GM18505 (cell line): ENCODE measurements at regions not wholly inside any gene's neighbourhood (a gene's known extent, or its start where the extent isn't known, plus 50 kb on each side); places are given as distances from the start of the nearest gene placed in this dataset.

Source experiments
- ATAC-seq: cut with Tn5 transposase; IDR thresholded peaks from one replicate; pipeline ENCODE4 v1.9.1; 2021; ENCODE audit not compliant: unreplicated experiment
- POLR2A ChIP-seq: IDR thresholded peaks from 4 replicates; pipeline ENCODE4 v1.6.1; 2011; ENCODE audit warnings: borderline replicate concordance; ENCODE audit not compliant: insufficient read depth, insufficient read length; ENCODE audit errors: extremely low read depth

GRCh38 chr17:77453613-77454241, 313.0 kb downstream of the SEC14L1 start:
- no peak for ATAC-seq
- TF ChIP-seq POLR2A, result peak; percentile 55

DNA sequence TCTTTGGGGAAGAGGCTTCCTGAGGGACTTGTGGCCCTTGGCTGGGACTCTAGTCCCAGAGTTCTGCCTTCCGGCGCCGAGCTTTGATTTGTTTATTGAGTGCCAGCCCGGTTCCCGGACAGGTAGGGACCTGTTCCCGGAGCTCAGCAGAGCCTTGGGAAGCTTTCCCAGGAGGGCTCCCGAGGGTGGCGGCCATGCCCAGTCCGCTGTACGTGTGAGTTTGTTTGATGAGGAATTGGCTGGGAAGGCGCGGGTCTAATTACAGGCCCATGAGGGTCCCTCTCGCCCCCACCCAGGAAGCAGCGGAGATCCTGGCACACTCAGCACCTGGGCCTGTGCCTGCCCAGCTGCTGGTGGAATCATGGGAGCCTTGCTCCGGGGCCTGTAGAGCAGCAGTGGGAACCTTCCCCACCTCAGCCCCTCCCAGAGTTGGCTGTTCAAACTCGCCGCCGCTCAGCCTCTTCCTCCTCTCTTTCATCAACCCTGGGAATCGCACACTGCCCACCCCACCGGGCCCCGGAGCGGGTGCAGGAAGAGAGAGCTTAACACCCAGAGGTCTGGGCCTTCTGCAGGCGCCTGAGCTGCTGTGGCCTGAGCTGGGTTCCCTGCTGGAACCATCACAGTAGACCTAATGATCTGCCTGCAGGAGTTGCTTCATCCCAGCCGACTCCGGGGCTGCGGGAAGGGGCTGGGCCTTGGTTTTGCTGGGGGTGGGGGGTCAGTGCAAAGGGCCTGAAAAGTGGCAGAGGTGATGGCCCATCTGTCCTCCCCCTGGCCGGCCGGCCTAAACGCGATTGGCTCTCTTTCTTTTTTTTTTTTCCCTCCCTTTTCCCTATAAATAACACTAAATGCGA, 313.7 kb downstream of the SEC14L1 start:
- no peak for ATAC-seq
- TF ChIP-seq POLR2A, result peak; percentile 44

DNA sequence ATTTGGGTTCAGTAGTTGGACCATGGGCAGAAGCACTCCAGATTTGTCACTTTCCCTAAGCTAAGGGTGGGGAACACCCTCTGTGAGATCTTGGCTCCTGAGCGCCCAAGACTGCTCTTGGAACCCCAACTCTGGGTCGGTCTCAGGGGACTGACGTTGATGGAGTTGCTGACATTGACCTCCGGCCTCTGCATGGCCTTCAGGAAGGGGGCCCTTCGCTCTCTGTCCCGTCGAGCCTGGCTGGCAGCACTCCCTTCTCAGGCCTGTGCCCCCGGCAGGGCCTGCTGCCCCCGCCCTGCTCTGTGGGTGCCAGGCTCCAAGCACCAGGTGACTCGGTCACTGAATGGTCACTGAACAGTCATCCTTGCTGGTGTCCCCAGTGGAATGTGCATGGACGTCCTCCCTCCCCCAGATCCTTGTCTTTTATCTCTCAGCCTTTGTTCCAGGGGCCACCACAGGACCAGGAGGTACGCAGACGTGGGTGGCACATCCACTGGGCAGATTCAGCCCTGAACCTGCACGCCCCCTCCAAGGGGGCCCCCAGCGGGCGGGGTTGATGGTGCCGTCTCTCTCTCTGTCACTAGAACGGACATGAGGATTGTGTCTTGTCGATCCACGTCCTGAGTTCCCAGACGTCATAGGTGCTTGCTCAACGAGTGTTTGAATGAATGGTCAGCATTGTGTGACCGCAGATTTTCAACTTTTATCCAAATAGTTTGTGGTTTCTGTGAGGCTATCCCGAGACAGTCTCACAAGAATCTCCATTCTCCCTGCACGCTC, 314.5 kb downstream of the SEC14L1 start:
- TF ChIP-seq POLR2A, result no peak
- no peak for ATAC-seq

DNA sequence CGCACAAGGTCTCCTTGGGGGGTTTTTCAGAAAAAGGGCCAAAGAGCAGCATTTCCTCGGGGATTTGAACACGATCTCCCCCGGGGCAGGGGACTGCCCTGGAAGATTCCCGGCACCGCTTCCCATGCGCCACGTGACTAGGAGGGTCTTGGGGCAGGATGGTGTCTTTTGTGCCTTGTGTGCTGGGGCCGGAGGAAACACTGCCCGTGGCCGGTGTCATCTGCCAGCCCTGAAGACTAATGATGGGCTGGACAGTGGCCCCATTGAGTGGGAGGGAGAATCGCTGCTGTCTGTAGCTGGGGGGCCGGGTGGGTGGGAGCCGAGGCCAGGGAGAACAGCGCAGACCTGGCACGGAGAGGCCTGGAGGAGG, 315.1 kb downstream of the SEC14L1 start:
- TF ChIP-seq POLR2A, result no peak
- no peak for ATAC-seq

- TF ChIP-seq POLR2A, result no peak
- no peak for ATAC-seq
Measured at GRCh38 chr17:77456271-77456950, 315.6 kb downstream of the SEC14L1 start.

DNA sequence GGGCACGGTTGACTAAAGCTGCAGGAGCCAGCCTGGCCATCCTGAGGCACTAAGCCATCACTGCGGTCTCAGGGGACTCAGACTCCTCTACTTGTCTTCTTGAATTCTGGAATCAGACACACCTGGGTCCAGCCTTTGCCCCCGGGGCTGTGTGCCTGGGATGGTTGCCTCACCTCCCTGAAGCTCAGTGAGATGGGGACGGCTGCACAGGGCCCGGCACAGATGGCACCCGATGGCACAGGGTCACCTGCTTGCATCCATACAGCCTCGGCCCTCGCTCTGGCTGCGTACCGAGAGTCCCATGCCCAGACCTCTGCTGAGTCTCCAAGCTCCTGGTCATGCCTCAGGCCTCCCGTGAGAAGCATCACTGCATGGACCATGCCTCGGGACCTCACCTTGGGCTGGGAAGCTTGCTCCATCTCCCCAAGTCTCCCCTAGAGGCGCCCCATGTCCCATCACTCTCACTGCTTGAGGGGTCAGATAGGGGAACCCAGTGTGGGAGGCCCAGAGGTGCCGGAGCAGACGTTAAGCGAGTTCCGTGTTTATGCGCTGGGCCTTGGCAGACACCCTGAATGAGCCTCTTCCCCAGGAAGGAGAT, 316.3 kb downstream of the SEC14L1 start:
- ATAC-seq, result no peak
- TF ChIP-seq POLR2A, result no peak

DNA sequence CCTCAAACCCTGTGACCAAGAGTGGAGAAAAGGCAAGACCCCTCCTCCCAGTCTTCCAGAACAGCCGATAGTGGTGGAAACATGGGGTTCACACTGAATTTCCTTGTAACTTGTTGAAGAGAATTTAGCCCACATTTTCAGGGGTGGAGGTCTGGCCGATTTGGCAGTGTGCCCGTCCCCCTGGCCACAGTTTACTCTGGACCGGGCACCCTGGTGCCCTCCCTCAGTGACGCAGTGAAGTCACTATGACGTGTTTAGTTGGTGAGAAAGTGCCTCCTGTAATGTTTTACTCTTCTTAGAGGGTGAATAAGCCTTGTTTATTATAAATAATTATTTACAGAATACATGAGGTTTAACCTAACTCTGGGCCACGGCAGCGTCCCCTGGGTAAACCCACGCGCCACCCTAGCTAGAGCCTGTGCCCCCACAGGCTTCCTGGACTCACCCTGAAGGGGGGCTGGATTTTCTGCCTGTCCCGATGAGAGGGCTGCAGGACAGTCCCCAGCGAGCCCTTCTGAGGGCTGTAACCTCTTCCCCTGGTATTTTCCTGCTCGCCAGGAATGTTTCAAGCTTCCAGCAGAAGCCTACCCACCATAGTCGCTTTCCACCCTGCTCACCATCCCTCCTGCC, 316.9 kb downstream of the SEC14L1 start:
- no peak for ATAC-seq
- no peak for TF ChIP-seq POLR2A

DNA sequence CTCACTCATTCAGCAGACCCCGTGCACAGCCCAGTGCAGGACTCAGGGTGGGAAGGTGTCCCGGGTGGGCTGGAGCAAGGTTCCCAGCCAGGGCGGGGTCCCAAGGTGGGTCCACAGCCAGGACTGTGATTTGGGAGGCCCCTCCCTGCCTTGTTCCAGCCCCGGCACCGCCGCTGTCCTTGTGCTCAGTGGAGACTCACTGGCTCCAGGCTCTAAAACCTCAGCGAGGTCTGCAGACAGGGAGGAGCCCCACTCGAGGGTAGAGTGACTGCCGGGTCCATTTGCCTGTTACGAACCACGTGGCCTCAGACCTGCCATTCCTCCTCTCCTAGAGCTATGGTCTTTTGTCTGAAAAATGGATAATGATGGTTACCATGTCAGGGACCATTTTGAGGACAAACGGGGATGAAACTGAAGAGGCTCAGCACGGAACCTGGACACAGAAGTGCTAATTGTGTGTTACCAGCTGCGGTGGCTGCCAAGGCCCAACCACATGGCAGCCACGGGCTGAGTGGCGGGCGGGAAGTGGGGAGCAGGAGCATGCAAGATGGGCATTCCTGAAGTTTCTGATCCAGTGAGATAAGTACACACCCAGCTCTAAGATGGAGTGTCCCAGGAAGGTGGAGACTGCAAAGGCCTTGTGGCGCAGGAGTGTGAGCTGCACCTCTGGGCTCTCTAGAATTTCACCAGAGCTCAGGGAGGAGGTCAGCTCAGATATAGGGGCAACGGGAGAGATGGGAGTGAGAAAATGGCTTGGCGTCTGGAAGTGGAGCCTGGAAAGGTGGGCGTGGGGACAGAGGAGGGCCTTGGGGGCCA, 317.6 kb downstream of the SEC14L1 start:
- no peak for ATAC-seq
- peak; percentile 23 for TF ChIP-seq POLR2A

DNA sequence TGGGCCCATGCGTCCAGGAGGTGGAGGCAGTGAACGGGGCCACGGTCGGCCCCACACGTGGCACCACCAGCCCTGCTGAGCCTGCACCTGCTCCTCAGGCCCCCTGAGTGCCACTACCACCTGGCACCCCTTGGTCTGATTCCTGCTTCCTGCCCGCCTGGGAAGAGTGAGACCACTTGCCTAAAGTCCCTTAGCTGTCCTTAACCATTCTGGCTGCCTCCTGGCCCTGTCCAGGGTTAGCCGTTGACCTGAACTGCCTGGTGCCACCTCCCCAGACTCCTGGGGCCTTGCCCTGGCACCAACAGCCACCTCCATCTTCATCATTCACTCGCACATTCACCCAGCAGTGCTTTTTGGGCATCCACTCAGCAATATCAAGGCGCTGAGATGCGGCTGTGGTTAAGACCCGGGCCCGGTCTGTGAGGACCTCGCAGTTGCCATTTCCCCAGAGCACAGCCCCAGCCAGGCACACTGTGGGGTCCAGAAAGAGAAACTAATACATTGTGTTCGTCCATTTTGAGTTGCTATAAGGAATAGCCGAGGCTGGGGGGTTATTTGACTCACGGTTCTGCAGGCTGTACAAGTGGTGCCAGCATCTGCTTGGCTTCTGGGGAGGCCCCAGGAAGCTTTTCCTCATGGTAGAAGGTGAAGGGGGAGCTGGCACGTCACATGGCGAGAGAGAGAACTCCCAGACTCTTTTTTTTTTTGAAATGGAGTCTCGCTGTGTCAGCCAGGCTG, 318.4 kb downstream of the SEC14L1 start:
- TF ChIP-seq POLR2A, result no peak
- ATAC-seq, result no peak

DNA sequence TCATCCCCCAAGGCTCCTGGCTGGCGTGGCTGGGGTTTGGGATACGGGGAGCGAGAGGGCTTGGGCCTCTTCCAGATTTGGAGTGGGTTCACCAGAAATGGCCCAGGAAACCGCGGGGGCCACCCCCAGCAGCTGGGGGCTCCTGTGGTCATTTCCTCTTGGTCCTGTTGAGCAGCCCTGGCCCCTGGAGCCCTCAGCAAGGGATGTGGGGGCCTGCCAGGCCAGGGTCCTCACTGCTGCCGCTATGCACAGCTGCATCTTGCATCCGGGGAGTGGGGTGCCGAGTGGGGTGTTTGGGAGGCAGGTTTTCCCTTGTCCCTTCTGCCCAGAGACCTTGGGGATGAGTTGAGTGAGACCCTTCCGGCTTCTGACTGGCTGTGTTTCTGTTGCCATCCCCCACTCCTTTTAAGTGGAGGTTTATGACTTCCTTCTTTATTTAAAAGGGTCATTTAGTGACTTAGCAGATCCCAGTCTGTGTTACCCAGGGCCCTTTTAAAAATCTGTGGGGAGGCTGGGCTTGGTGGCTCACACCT, 319.8 kb downstream of the SEC14L1 start:
- no peak for ATAC-seq
- TF ChIP-seq POLR2A, result peak; percentile 27
